COR-L47 (cell line): ENCODE measurements at regions not wholly inside any gene's neighbourhood (a gene's known extent, or its start where the extent isn't known, plus 50 kb on each side); places are given as distances from the start of the nearest gene placed in this dataset.
"Not testable (repeated sequence)": the region's sequence is repeated elsewhere in the genome, so short reads cannot be mapped to it uniquely, and the experiment has no call there.

Experiments used
- DNase-seq: peaks from one replicate; lab custom pipeline; 2025; lab: John Stamatoyannopoulos, UW

GRCh38 chr9:129435291-129435690 lies 185.6 kb downstream of the C9orf50 start:
- no peak for DNase-seq

GRCh38 chr9:129434187-129434586 lies 186.7 kb downstream of the C9orf50 start:
- DNase-seq, result no peak

GRCh38 chr9:129432297-129433154 lies 188.4 kb downstream of the C9orf50 start:
- DNase-seq, result no peak

- DNase-seq, result no peak
These were observed 189.8 kb downstream of the C9orf50 start for GRCh38 chr9:129430940-129431643.

GRCh38 chr9:129428864-129429577 lies 191.9 kb downstream of the C9orf50 start:
- no peak for DNase-seq

- DNase-seq, result no peak
These were observed 193.8 kb downstream of the C9orf50 start for GRCh38 chr9:129427149-129427548.

GRCh38 chr9:129423755-129424154 lies 197.1 kb downstream of the C9orf50 start:
- DNase-seq, result not testable (repeated sequence)

GRCh38 chr9:129423216-129423615 lies 197.7 kb downstream of the C9orf50 start:
- DNase-seq, result no peak

- DNase-seq, result peak; percentile 21
These were observed 198.1 kb downstream of the C9orf50 start for GRCh38 chr9:129422843-129423192.

- DNase-seq, result no peak
These were observed 198.7 kb downstream of the C9orf50 start for GRCh38 chr9:129422032-129422842.

- DNase-seq, result no peak
These were observed 199.5 kb downstream of the C9orf50 start for GRCh38 chr9:129421371-129421770.

GRCh38 chr9:129420721-129421120 lies 200.2 kb downstream of the C9orf50 start:
- no peak for DNase-seq

- no peak for DNase-seq
These were observed 201.5 kb downstream of the C9orf50 start for GRCh38 chr9:129419382-129419899.

- DNase-seq, result no peak
These were observed 202.4 kb downstream of the C9orf50 start for GRCh38 chr9:129418451-129418850.

- no peak for DNase-seq
These were observed 203.9 kb downstream of the C9orf50 start for GRCh38 chr9:129416821-129417539.

GRCh38 chr9:129415942-129416651 lies 204.8 kb downstream of the C9orf50 start:
- no peak for DNase-seq

- no peak for DNase-seq
These were observed 205.6 kb downstream of the C9orf50 start for GRCh38 chr9:129414993-129415941.

GRCh38 chr9:129414377-129414992 lies 206.4 kb downstream of the C9orf50 start:
- DNase-seq, result no peak
